ELR (cell line): ENCODE measurements at regions not wholly inside any gene's neighbourhood (a gene's known extent, or its start where the extent isn't known, plus 50 kb on each side); places are given as distances from the start of the nearest gene placed in this dataset.
A peak's percentile ranks its signal among the peaks of the same experiment; 100 is the strongest.
"Not testable (repeated sequence)": the region's sequence is repeated elsewhere in the genome, so short reads cannot be mapped to it uniquely, and the experiment has no call there.

Experiments used
- DNase-seq: peaks from one replicate; pipeline ENCODE4 v3.0.0-alpha.2; 2015; ENCODE audit warnings: low read depth

- DNase-seq: no peak
Observed at GRCh38 chr1:241447031-241447644, 72.4 kb downstream of the FH start.

- no peak for DNase-seq
Observed at GRCh38 chr1:241444836-241445235, 74.7 kb downstream of the FH start.

GRCh38 chr1:241443561-241443960, 76.0 kb downstream of the FH start:
- no peak for DNase-seq

- no peak for DNase-seq
Observed at GRCh38 chr1:241442686-241443085, 76.9 kb downstream of the FH start.

GRCh38 chr1:241440904-241441303, 78.7 kb downstream of the FH start:
- DNase-seq: peak; percentile 47

- peak; percentile 30 for DNase-seq
Observed at GRCh38 chr1:241438686-241439085, 80.9 kb downstream of the FH start.

- no peak for DNase-seq
Observed at GRCh38 chr1:241432241-241432640, 75.2 kb upstream of the RGS7 start.

- DNase-seq: not testable (repeated sequence)
Observed at GRCh38 chr1:241425091-241425490, 68.1 kb upstream of the RGS7 start.

- DNase-seq: no peak
Observed at GRCh38 chr1:241424480-241424971, 67.5 kb upstream of the RGS7 start.

- peak; percentile 62 for DNase-seq
Observed at GRCh38 chr1:241423541-241424479, 66.8 kb upstream of the RGS7 start.

- no peak for DNase-seq
Observed at GRCh38 chr1:241422470-241422869, 65.5 kb upstream of the RGS7 start.

- DNase-seq: peak; percentile 62
Observed at GRCh38 chr1:241419986-241420385, 63.0 kb upstream of the RGS7 start.

- DNase-seq: no peak
Observed at GRCh38 chr1:241417258-241417657, 60.3 kb upstream of the RGS7 start.

GRCh38 chr1:241413974-241414373, 57.0 kb upstream of the RGS7 start:
- DNase-seq: no peak

- peak; percentile 98 for DNase-seq
Observed at GRCh38 chr1:241413386-241413785, 56.4 kb upstream of the RGS7 start.

- no peak for DNase-seq
Observed at GRCh38 chr1:241412646-241413045, 55.6 kb upstream of the RGS7 start.

- peak; percentile 34 for DNase-seq
Observed at GRCh38 chr1:241411776-241412338, 54.9 kb upstream of the RGS7 start.

- no peak for DNase-seq
Observed at GRCh38 chr1:241411056-241411775, 54.2 kb upstream of the RGS7 start.

- DNase-seq: peak; percentile 72
Observed at GRCh38 chr1:241408170-241408569, 51.2 kb upstream of the RGS7 start.
